GM12892 (cell line): ENCODE measurements at regions not wholly inside any gene's neighbourhood (a gene's known extent, or its start where the extent isn't known, plus 50 kb on each side); places are given as distances from the start of the nearest gene placed in this dataset.

Experiments
- POLR2A ChIP-seq: IDR thresholded peaks from 2 replicates; pipeline ENCODE4 v1.6.1; 2011; ENCODE audit warnings: low read depth, low read length, control low read depth
- POLR2AphosphoS5 ChIP-seq: IDR thresholded peaks from 2 replicates; pipeline ENCODE4 v1.6.1; 2011; ENCODE audit warnings: low read depth, low read length, control low read depth
- TAF1 ChIP-seq: IDR thresholded peaks from 2 replicates; pipeline ENCODE4 v1.6.1; 2011; ENCODE audit warnings: low read depth, mild to moderate bottlenecking, control low read depth, low read length, borderline replicate concordance

GRCh38 chr13:65746406-65746921 is 1483.7 kb downstream of the PCDH9 start:
- TF ChIP-seq POLR2A (no peak), POLR2AphosphoS5 (no peak), TAF1 (no peak)
